ENCODE measurements at regions not wholly inside any gene's neighbourhood (a gene's known extent, or its start where the extent isn't known, plus 50 kb on each side); places are given as distances from the start of the nearest gene placed in this dataset.

- DNase-seq: no peak
These were observed 129.0 kb upstream of the CAMK1G start for GRCh38 chr1:209454340-209454994.

DNA sequence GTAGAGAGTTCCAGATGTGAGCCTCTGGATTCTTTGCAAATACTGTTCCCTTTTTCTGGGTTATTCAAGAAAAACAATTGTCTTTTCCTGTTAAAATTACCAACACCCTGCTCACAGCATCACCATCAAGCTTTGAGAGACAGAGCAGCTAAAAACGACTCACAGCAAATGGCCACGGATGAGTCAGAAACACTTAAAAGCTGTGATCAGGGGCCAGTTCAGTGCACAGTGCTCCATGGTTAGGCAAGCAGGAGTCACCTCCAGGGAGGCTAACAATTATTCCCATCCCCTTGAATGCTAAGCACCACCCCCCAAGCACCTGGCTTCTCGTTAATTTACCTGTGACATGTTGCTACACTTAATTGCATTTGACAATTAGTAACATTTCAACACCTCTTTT lies 128.4 kb upstream of the CAMK1G start:
- DNase-seq: no peak

- no peak for DNase-seq
These were observed 127.7 kb upstream of the CAMK1G start for GRCh38 chr1:209455661-209456358.

DNA sequence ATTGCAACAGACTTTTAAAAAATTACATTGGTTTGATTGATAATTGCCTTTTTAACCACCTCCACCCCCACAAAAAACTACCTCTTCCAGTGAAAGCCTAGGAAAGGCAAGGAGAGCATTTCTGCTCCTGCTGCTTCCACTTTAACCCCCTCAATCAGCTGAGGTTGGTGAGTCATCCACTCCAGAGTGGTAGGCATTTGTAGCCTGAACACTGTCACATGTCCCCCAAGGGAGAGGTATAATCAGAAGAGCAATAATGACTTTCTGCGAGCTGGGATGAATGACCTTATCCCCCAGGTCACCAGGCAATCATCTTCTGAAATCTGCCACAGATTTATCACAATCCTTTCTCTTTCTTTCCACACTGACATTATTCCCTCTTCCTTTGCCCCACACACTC lies 126.6 kb upstream of the CAMK1G start:
- no peak for DNase-seq

DNA sequence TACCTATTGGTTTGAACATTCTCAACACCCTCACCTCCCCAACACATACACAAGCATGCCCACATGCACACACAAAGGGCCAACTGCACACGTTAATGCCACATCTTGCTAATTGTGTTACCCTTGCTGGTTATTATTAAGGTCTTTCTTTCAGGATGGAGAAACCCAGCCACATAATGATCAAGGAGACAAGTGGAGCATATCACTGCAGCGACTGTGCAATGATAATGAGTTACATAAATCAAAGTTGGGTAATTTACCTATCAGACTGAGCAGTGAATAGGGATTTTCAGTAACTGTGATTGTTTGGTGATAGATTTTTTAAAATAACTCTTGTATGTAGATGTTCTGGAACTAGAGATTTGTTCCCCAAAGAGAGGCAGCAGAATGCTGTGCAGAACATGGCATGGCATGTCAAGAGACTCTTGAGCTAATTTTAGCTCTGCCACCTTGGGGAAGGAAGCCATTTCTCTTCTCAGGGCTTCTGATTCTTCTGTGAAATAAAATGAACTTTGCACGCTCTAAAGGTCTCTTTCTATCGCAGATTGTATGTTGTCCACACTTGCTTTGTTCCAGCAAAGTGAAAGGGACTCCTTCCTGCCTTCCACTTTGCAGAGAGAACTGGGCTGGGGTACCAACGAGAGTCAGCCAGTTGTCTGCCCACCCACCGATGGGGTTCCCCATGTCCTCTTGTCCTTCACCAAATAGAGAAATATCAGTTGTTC lies 126.0 kb upstream of the CAMK1G start:
- no peak for DNase-seq

- DNase-seq: no peak
These were observed 124.6 kb upstream of the CAMK1G start for GRCh38 chr1:209458921-209459320.

DNA sequence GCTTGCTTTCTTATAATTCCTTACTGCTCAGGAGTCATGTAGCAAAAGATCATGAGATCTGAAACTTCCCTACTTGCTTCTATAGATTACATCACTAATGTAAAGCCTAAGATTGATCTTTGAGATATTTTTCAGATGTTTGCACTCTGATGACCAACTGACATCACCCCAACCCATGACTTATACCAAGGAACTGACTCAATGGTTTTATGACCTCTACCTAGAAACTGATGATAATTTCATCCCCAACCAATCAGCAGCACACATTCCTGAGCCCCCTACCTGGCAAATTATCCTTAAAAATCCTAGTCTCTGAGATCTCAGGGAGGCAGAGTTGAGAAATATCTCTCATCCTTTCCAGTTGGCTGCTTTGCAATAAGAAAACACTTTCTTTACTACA lies 122.3 kb upstream of the CAMK1G start:
- DNase-seq: no peak

DNA sequence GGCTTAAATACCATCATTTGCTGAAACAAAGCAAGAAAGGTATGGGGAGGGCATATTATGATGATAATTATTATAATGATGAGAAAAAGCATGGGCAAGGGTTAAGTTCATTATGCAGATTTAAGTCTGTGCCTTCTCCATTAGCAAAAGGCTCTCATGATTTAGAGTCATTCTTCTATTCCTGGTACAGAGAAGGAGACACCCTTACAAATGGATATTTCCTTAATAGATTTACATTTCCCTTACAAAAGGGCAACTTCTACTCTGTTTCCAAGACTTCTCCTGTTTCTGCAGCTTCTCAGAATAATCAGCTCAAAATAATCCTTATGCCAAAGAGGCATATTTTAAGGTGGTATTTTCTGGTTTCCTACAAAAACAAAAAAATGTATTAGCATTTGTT lies 121.1 kb upstream of the CAMK1G start:
- DNase-seq: no peak

- DNase-seq: no peak
These were observed 120.1 kb upstream of the CAMK1G start for GRCh38 chr1:209463441-209463840.

GRCh38 chr1:209473025-209473424 lies 110.5 kb upstream of the CAMK1G start:
- no peak for DNase-seq

GRCh38 chr1:209480345-209480744 lies 103.2 kb upstream of the CAMK1G start:
- no peak for DNase-seq

DNA sequence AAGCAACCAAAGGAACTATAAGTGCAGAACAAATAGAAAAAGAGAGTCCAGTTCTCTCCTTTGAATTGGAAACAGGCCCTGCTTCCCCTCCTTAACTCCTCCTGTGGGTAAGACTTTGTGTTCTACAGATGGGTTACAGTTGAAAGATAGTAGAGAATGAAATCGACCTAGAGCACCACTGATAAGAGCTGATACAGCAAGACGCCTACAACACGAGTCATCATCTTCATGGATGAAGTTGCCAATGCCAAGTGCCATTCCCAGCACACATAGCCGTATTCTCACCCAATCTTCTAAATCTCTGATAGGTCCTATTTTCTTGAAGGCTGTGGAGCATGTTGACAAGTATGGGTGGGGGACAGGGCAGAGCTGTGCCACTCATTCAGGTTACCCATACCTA lies 99.8 kb upstream of the CAMK1G start:
- DNase-seq: no peak

- no peak for DNase-seq
These were observed 99.1 kb upstream of the CAMK1G start for GRCh38 chr1:209484429-209484828.

- no peak for DNase-seq
These were observed 98.3 kb upstream of the CAMK1G start for GRCh38 chr1:209485167-209485566.

- DNase-seq: no peak
These were observed 97.8 kb upstream of the CAMK1G start for GRCh38 chr1:209485751-209486150.

- no peak for DNase-seq
These were observed 96.5 kb upstream of the CAMK1G start for GRCh38 chr1:209486861-209487593.

DNA sequence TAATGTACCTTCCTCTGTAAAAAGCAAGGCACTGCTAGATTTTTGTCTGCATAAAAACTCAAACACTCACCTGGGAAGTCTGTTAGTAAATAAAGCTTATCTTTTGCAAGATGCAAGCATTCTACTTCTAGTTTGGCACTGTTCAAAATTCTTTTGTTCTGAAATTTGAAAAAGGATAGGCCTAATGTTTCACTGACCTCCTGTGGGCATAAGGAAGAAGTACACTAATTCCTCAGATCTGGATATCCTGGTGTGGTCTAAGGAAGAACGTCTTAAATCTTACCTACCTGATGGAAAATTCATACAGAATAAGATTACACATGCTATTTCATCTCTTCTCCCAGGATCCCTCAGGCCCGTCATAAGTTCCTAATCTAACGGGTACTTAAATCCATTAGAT lies 93.5 kb upstream of the CAMK1G start:
- DNase-seq: no peak

- no peak for DNase-seq
These were observed 92.5 kb upstream of the CAMK1G start for GRCh38 chr1:209491031-209491430.

DNA sequence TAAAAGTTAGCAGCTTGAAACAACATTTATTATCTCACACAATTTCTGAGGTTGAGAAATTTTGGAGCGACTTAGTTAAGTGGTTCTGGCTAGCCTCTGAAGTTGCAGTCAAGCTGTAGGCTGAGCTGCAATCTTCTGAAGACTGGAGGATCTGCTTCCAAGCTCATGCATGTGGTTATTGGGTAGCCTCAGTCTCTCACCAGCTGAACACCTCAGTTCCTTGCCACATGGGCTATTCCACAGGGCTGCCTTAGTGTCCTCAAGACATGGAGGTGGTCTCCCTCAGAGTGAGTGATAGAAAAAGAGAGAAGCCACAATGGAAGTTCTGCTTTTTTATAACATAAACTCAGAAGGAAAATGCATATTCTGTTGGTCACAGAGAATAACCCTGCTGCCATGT lies 92.0 kb upstream of the CAMK1G start:
- no peak for DNase-seq

GRCh38 chr1:209491897-209492296 lies 91.6 kb upstream of the CAMK1G start:
- no peak for DNase-seq

GRCh38 chr1:209493559-209493958 lies 90.0 kb upstream of the CAMK1G start:
- DNase-seq: no peak

GRCh38 chr1:209497729-209498128 lies 85.8 kb upstream of the CAMK1G start:
- DNase-seq: no peak

DNA sequence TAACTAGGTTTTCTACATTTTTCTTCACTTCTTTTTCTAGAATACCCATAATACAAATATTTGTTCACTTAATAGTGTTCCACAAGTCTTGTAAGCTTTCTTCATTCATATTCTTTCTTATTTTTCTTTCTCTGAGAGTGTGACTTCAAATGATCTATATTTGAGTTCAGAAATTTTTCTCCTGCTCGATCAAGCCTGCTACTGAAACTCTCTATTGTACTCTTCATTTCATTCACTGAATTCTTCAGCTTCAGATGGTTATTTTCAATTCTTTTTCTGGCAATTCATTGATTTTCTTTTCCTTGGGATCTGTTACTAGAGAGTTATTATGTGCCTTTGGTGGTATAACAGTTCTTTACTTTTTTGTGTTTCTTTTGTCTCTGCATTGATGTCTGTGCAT lies 82.5 kb upstream of the CAMK1G start:
- no peak for DNase-seq

GRCh38 chr1:209503196-209503595 lies 80.3 kb upstream of the CAMK1G start:
- no peak for DNase-seq
